ENCODE measurements at regions not wholly inside any gene's neighbourhood (a gene's known extent, or its start where the extent isn't known, plus 50 kb on each side); places are given as distances from the start of the nearest gene placed in this dataset.

DNA sequence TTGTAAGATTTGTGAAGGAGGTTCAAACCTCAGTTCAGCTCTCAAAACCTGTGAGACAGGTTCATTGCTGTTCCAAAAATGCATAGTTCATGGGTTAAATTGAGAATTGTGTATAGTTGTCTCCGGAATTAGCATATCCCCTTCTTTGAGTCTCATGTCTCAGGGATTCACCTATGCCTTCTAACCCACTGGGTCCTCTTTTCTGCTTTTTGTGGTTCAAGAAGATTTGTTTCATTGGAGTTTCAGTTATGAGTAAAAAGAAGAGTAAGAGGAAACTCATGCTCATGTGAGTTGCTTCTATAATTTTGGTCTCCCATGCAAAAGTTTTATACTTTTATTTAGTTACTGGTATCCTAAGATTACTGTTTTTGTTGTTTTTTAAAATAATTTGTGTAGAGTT lies 1219.8 kb upstream of the ZEB2 start:
- no peak for DNase-seq (ENCODE audit: low spot score)
- TF ChIP-seq, protein P1, sequence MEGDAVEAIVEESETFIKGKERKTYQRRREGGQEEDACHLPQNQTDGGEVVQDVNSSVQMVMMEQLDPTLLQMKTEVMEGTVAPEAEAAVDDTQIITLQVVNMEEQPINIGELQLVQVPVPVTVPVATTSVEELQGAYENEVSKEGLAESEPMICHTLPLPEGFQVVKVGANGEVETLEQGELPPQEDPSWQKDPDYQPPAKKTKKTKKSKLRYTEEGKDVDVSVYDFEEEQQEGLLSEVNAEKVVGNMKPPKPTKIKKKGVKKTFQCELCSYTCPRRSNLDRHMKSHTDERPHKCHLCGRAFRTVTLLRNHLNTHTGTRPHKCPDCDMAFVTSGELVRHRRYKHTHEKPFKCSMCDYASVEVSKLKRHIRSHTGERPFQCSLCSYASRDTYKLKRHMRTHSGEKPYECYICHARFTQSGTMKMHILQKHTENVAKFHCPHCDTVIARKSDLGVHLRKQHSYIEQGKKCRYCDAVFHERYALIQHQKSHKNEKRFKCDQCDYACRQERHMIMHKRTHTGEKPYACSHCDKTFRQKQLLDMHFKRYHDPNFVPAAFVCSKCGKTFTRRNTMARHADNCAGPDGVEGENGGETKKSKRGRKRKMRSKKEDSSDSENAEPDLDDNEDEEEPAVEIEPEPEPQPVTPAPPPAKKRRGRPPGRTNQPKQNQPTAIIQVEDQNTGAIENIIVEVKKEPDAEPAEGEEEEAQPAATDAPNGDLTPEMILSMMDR (IDR thresholded peaks at IDR 0.05) = no peak
- ATAC-seq (ENCODE audit: low FRiP score) = no peak

DNA sequence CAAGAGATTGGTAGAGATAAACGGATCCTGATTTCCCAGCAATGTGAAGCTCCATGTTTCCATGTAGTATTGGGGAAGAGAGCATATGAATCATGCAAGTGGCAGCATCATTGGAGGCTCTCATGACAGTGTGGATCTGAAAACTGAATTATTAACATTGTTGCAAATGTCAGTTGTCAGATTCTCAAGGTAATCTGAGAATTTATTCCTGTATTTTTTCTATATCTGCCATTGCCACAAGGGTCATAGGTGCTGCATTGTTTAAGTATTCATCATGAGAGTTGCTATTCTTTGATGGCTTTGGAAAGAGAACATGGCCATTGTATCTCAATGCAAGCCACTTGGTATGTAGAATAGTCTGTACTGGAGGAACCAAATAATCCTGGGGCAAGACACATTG lies 1217.0 kb upstream of the ZEB2 start:
- ATAC-seq (ENCODE audit: low FRiP score) (no peak), DNase-seq (ENCODE audit: low spot score) (no peak)
- TF ChIP-seq, protein P1 (IDR thresholded peaks at IDR 0.05) = no peak

DNA sequence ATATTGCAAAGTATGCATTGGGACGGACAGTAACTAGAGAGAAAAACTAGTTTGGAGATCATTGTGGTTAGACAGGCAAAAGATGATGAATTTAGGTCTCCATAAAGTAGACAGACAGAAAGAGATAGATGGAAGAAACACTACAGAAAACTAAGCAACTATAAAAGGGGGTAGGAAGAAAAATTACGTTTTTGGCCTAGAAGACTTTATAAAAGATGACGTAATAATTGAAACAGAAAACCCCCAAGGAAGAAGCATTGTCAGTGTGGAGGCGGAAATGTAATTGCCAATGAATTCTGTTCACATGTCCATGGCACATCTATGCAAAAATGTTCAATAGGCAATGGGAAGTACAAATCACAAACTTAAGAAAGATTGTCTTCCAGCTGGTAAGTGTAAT lies 1211.5 kb upstream of the ZEB2 start:
- ATAC-seq (ENCODE audit: low FRiP score) (no peak), DNase-seq (ENCODE audit: low spot score) (no peak)
- TF ChIP-seq, protein P1 (IDR thresholded peaks at IDR 0.05) = no peak

DNA sequence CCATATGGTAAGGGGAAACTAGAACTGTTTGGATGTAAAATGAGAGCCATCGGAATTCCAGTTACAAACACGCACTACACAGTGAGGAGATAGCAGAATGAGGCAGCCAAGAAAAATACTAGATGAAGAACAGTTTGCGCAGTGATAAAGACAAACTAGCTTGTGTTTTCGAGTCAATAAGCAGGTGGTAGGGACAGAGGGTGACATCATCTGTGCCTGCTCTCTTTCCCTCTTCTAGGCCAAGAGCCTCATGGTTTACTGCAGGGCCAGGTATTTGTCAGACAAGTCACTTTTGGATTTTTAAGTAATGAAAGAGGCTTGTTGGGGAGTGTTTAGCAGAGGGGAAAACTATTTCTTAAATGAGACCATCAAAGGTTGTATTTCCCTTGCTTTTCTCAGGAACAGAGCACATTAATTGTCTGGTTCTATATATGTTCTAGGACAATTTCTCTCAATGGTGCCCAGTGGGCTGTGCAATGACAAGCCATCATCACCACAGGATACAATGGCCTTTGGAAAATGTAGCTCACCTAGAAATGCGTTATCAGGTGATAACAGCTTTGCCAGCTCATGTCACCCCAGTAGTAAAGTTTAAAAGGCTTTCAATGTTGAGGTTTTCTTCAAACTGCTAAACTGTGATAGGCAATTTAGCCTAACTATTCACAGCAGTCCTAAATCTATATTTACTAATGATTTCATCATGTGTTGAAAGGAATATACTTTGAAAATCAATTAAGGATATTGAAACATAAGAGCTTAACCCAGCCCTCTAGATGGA lies 1210.3 kb upstream of the ZEB2 start:
- no peak for ATAC-seq (ENCODE audit: low FRiP score)
- TF ChIP-seq, protein P1 (IDR thresholded peaks at IDR 0.05) = no peak
- no peak for DNase-seq (ENCODE audit: low spot score)

DNA sequence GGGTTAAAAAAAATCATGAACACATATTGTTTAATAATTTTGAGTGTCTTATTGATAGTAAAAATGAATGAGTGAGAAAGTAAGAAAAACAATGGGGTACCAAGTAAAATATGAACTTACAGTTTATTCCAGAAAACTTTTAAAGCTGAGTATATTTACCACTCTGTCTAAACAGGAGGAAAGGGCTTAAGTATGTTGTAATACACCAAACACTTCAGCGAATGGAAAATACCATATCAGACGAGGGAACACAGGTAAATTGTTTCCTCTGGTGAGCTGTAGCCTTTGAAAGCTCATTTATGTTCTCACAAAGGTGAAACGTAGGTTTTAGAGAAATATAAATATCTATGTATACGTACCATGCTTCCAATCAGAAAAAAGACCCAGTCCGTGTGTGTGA lies 1209.6 kb upstream of the ZEB2 start:
- DNase-seq (ENCODE audit: low spot score) (no peak), ATAC-seq (ENCODE audit: low FRiP score) (no peak)
- TF ChIP-seq, protein P1 (IDR thresholded peaks at IDR 0.05) = no peak

DNA sequence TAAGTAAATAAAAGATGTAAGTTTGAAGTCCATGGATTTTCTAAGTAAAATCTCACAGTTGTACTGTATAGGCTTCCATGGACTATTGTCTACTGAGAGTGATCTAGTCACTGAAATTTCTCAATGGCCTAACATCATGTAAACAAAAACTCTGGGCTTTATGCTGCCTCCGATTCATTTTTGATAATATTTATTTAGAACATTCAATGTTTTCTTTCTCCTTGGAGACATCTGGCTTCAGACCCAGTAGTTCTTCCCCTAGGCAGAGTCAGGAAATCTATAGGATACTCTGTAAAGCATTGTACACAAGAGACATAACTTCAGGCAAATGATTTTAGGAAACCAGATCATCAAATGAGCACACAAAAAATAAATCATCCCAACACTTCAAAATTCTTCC lies 1208.6 kb upstream of the ZEB2 start:
- TF ChIP-seq, protein P1 (IDR thresholded peaks at IDR 0.05) = no peak
- DNase-seq (ENCODE audit: low spot score) (no peak), ATAC-seq (ENCODE audit: low FRiP score) (no peak)

DNA sequence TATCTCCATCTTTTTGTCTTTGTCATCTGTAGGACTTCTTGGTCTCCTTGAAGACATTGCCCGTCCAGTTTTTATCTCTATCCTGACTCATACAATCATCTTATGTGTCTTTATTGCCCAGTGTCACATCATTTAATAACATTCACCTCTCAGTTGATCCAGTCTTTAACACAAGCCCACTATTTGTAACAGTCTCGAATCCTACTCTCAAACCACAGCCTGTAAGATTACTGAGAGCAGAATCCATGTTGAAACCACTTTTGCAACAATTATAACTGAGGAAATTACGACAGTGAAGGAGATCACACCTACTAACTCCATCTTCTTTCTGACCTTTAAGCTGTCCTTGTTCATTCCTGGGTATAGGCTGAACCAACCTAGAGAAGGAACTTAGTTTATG lies 1206.0 kb upstream of the ZEB2 start:
- TF ChIP-seq, protein P1 (IDR thresholded peaks at IDR 0.05) = no peak
- no peak for ATAC-seq (ENCODE audit: low FRiP score)
- no peak for DNase-seq (ENCODE audit: low spot score)

Measured in omental fat pad (tissue), 3 donors.